ENCODE measurements at regions not wholly inside any gene's neighbourhood (a gene's known extent, or its start where the extent isn't known, plus 50 kb on each side); places are given as distances from the start of the nearest gene placed in this dataset.
"Not testable (repeated sequence)": the region's sequence is repeated elsewhere in the genome, so short reads cannot be mapped to it uniquely, and the experiment has no call there.

DNA sequence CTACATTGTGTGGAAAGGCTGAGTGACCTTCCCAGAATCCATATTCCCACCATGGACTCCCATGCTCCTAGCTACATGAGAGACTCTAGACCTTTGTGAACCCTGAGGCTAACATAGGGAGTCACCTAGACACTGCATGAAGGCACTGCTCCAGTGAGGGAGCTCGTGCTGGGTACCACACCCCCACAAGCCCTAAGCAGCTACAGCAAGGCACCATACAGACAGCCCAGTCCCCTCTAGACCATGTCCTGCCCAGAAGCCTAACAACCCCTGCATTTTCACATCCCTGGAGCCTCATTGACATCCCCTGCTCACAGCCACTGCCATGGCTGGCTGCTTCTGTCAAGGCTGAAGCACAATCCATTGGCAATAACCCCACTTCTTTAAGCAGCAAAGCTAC lies 176.5 kb upstream of the CTNND2 start:
- no peak for DNase-seq

GRCh38 chr5:12078286-12078685 lies 174.0 kb upstream of the CTNND2 start:
- DNase-seq, result not testable (repeated sequence)

- DNase-seq, result no peak
Observed at GRCh38 chr5:12073426-12073825, 169.2 kb upstream of the CTNND2 start.

DNA sequence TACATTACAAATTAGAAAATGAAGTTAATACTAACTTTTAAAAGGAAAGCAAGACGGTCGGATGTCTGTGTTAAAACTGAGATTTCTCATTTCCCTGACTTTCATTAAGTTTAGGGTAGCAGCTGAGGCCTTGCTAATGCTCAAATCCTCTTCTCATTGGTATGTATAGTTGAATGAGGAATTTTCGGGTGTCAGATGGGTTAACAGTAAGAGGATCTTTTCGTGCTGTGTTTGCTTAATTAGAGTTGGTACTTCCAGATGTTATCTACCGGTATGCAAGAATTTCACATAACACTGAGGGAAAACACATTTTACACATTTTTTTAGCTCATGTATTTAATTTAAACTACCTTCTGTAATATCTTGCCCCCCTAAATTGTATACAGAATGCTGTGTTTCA lies 168.2 kb upstream of the CTNND2 start:
- no peak for DNase-seq

GRCh38 chr5:12071455-12071854 lies 167.2 kb upstream of the CTNND2 start:
- DNase-seq, result no peak

- peak; percentile 10 for DNase-seq
Observed at GRCh38 chr5:12023614-12024241, 119.5 kb upstream of the CTNND2 start.

DNA sequence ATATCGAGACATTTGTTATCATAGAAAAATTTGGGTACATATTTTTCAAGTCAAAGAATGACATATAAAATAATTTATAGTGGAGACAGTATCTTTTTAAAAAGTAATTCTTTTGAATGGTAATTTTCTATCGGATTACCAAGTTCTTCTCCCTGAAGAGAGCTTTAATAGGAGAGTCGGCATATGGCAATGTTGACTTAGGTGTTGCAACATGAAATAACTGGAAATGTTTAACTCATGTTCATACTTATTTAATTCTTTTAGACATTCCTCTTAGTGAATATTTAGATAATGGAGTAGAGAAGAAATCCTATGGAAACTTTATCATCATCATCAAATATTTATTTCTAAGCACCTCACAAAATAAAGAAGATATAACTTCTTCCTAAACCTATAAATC lies 118.2 kb upstream of the CTNND2 start:
- DNase-seq, result no peak

DNA sequence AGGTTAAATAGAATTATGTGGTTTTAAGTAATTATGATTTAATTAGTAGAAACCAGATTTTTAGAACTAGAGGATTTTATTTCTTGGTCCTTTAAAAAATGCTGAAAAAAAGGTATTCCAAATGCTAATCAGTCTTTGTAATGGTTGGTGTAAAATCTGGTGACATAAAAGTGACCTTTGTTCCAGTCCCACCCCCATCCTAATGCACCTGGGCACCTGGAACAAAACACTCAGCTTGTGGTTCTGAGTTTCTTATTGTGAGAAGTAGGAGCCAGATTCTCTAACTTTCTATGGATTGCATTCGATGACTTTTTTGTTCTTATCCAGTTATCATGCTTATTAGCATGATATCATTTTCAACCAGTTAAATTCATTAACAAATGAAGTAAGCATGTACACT lies 115.1 kb upstream of the CTNND2 start:
- DNase-seq, result no peak

DNA sequence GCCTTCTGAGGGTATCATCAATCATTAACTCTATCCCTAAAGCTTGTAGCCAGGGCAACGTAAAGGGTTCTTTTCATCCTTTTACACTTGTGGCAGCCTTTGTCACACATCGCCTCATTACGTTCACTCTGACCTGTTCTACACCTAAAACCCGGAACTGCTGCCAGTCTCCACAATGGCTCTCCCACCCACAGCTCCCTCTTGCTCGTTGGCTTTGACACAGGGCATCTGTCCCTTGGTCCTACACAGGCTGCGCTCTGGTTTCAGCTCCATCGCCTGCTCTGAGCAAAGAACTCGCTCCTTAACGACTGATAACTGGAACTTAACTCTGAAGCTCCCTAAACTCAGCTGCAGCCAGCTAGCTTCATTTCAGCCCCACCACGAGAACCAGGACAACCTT lies 112.8 kb upstream of the CTNND2 start:
- DNase-seq, result no peak

DNA sequence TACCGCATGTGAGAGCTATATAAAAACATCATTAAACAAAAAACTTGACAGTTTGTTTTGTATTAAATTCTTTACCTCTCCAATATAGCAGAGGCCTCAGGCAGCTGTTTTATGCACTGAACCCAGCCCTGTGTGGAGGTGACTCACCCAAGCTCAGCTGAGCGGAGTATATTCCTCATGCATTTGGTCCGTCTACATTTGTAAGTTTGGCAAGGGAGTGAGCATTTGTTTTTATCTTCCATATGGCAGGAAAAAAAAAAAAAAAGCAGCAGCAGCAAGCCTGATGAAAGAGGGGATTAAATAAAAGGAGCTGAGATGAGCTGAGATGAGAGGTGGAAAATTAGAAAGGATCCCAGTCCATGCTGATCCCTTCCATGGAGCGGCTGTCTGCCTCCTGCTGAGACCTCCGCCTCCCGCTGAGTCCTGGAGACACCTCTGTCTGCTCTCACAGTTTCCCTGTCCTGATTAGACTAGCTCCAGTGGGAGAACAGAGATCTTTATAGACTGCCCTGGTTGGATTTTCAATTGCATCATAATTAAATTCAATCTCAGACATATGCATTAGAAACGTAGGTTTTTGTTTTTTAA lies 112.0 kb upstream of the CTNND2 start:
- no peak for DNase-seq

- DNase-seq, result no peak
Observed at GRCh38 chr5:12013351-12013750, 109.1 kb upstream of the CTNND2 start.

DNA sequence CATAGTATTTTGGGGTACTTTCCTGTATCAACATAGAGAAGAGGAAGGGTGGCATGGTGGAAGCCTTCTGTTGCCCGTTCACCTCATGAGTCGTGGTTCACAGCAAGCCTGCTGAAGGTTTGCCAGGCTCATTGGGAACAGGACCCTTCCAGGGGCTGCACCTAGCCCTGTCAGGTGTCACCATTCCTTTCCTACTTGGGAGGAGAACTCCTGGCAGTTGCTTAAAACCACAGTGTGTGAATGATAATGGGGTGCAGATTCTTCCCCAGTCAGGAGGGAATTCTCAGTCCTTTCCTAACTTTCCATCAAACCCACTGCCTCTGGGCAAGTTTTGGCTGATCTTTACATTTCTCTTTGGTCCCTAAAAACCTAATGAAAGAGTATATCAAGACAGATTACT lies 99.4 kb upstream of the CTNND2 start:
- no peak for DNase-seq

- DNase-seq, result no peak
Observed at GRCh38 chr5:11998397-11998796, 94.2 kb upstream of the CTNND2 start.

GRCh38 chr5:11997942-11998341 lies 93.7 kb upstream of the CTNND2 start:
- no peak for DNase-seq

DNA sequence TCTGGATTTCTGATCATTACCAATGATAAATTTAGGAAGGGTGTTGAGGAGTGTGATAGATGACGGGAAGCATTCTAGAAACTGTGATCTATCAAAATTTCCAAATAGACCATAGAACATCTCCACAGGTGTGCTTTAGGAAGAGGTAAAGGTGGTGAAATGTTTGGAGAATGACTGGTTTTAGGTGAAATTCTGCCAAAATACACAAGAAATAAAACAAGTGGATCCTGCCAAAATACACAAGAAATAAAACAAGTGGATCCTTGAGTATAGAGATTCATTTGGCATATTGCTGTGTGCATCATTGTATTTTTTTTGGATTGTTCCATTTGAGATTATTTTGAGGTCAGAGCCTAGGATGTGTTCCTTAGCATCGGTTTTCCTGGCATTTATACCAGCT lies 88.3 kb upstream of the CTNND2 start:
- no peak for DNase-seq

- no peak for DNase-seq
Observed at GRCh38 chr5:11985993-11986392, 81.7 kb upstream of the CTNND2 start.

- no peak for DNase-seq
Observed at GRCh38 chr5:11984196-11984595, 80.0 kb upstream of the CTNND2 start.

DNA sequence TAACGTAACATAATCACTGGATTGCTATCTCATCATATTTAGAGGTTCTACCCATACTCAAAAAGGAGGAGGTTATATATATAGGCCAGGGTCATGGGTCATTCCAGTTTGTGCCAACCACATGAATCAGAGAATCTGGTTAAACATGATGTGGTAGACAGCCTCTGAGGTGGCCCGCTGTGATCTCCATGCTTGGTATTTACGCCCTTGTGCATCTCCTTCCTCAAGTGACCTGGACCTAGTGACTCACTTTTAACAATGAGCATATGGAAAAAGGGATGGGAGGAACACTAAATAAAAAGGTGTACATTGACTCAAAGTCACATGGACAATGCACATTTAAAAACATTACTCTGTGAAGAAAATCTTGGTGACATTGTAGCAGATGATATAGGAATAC lies 77.7 kb upstream of the CTNND2 start:
- no peak for DNase-seq

- no peak for DNase-seq
Observed at GRCh38 chr5:11977904-11978303, 73.7 kb upstream of the CTNND2 start.

- no peak for DNase-seq
Observed at GRCh38 chr5:11973469-11973868, 69.2 kb upstream of the CTNND2 start.

DNA sequence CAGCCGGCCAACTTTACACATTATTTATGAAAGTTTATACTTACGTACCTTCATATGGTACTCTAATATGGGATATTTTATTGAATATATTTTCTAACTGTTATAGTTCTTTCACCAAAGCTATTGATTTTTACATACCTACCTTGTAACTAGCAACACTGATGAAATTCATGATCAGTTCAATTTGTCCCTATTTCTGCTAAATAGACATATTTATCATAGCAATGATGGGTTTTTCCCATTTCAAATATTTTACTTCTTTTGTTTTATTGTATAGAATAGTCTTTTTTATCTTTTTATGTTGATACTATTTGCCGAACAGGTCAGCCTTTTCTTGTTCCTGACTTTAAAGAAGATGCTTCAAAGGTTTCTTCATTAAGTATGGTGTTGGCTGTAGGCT lies 59.0 kb upstream of the CTNND2 start:
- DNase-seq, result no peak

GRCh38 chr5:11962122-11962521 lies 57.9 kb upstream of the CTNND2 start:
- no peak for DNase-seq

GRCh38 chr5:11958321-11958720 lies 54.1 kb upstream of the CTNND2 start:
- no peak for DNase-seq

GRCh38 chr5:11955331-11955730 lies 51.1 kb upstream of the CTNND2 start:
- no peak for DNase-seq

Data from NCI-H345 (cell line).